ENCODE measurements at regions not wholly inside any gene's neighbourhood (a gene's known extent, or its start where the extent isn't known, plus 50 kb on each side); places are given as distances from the start of the nearest gene placed in this dataset.

GRCh38 chr3:27556887-27557286 is 72.7 kb upstream of the SLC4A7 start:
- no peak for TF ChIP-seq CTCF (IDR thresholded peaks at IDR 0.05; ENCODE audit: low read length)
- no peak for TF ChIP-seq EZH2phosphoT487 (IDR thresholded peaks at IDR 0.05; ENCODE audit: low read length)
- TF ChIP-seq EZH2 (optimal IDR thresholded peaks at IDR 0.05; ENCODE audit: low read depth, low read length) = no peak

All from MM.1S (cell line).